ENCODE measurements at regions not wholly inside any gene's neighbourhood (a gene's known extent, or its start where the extent isn't known, plus 50 kb on each side); places are given as distances from the start of the nearest gene placed in this dataset.

DNA sequence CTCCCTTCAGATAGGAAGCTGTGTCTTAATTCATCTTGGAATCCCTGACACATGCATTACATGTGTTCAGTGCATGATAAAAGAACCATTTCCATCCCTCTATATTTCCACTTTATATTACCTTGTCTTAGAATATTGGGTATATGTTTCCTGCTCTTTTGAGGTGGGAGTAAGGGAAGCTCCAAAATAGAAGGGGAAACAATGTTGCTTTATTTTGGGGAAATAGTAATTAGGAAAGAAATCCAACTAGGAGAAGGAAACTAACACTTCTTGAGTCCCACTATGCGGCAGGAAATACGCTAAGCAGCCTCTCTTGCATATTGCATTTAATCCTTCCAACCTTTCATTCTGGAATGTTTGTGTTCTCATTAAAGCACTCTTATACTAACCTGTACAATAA lies 89.4 kb upstream of the VAV3 start:
- TF ChIP-seq EZH2 (IDR thresholded peaks at IDR 0.05) (no peak), POLR2AphosphoS5 (IDR thresholded peaks at IDR 0.05; ENCODE audit: borderline replicate concordance, low read depth, low read length) (no peak)

All from SK-N-MC (cell line).